Stimulated activated naive CD8-positive, alpha-beta T cell treated with anti-CD3 and anti-CD28 coated beads, Interleukin-15, Interleukin-2, amounts not matched to agents 100 ng/mL and 50 ng/mL, for 24 hours (primary cell): ENCODE measurements at regions not wholly inside any gene's neighbourhood (a gene's known extent, or its start where the extent isn't known, plus 50 kb on each side); places are given as distances from the start of the nearest gene placed in this dataset.

ENCODE experiments used
- H3K27ac Mint-ChIP-seq: one replicate; pipeline ENCODE4 v1.8.0; 2021; ENCODE audit warnings: mild to moderate bottlenecking, mixed read lengths
- H3K27me3 Mint-ChIP-seq: one replicate; pipeline ENCODE4 v1.8.0; 2021; ENCODE audit warnings: mixed read lengths
- H3K36me3 Mint-ChIP-seq: one replicate; pipeline ENCODE4 v1.8.0; 2021; ENCODE audit warnings: low read depth, mixed read lengths
- H3K4me1 Mint-ChIP-seq: one replicate; pipeline ENCODE4 v1.8.0; 2021; ENCODE audit warnings: low read depth, mixed read lengths
- H3K4me3 Mint-ChIP-seq: one replicate; pipeline ENCODE4 v1.8.0; 2021; ENCODE audit warnings: mild to moderate bottlenecking, mixed read lengths
- H3K9me3 Mint-ChIP-seq: one replicate; pipeline ENCODE4 v1.8.0; 2021; ENCODE audit warnings: mixed read lengths

DNA sequence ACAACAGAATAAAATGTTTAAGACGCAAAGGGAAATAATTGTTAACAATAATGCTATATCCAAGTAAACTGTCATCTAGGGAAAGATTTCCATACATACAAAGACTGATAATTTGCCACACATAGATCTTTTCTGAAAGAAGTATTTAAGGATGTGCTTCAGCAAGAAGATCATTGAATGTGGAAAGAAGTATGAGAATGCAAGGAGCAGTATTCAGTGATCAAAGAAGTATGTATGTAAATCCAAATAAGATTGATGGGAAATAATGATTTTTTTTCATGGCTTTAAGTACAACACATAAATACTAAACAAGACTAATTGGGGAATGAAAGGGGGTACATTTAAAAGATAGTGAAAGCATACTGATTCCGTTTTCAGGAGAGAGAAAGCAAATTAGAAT is 410.4 kb upstream of the HS6ST1 start:
- Mint-ChIP-seq H3K4me3 (no peak overlapping the region), H3K36me3 (no peaks in the 10 kb centered on the region), H3K27me3 (peaks cover 14% of the 10 kb centered on the region), H3K9me3 (peaks cover 5% of the 10 kb centered on the region), H3K4me1 (peaks cover 12% of the 10 kb centered on the region), H3K27ac (no peak overlapping the region)

DNA sequence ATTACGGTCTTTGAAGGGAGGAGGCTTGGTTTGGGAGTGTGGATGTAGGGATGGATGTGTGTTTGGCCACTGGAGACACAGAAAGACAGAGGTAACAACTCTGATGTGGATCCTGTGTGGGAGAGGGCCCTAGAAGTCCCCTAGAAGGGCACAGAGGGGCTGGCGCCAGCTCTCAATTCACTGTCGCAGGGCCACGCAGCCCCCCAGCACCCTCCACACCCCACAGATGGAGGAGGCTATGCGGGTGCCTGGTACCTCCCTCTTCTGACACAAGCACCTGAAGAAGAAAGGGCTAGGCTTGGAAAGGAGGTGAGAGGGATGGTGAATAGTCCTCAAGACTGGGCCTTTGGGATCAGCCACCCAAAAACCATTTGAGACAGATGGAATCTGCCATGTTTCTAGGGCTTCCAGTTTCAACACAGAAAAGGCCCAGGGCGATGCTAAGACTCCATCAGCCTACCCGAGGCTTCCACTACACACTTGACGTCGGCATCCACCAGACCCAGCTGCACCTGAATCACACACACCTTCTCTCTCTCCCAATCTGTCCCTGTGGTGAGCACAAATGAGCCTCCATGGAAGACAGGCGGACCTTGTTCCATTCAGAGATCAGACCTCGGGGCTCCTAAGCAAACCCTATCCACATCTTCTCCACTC is 413.5 kb upstream of the HS6ST1 start:
- no peaks in the 10 kb centered on the region for H3K36me3 Mint-ChIP-seq
- peaks cover 5% of the 10 kb centered on the region for H3K9me3 Mint-ChIP-seq
- peaks cover 21% of the 10 kb centered on the region for H3K4me1 Mint-ChIP-seq
- H3K4me3 Mint-ChIP-seq: no peak overlapping the region
- peaks cover 24% of the 10 kb centered on the region for H3K27me3 Mint-ChIP-seq
- no peak overlapping the region for H3K27ac Mint-ChIP-seq

DNA sequence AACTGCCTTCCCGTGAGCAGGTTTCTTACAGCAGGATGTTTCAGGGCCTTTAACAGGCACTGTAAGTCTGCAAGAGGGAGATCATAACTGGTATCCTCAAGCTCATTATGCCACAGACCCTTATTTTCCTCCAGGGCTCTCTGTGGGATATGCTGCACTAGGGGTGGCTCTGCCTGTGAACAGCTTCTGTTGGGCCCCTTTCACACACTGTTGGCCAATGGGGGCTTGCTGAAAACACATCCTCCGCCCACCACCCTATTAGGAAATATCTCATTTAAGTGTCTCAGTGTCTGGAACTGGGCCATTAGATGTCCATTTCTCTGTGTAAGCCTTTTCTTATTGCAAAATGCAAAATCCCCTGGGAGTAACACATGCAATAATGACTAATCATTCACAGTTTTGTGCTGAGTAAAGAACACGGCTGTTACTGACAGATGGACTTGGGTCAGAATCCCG is 414.3 kb upstream of the HS6ST1 start:
- peaks cover 24% of the 10 kb centered on the region for H3K27me3 Mint-ChIP-seq
- peaks cover 5% of the 10 kb centered on the region for H3K9me3 Mint-ChIP-seq
- H3K27ac Mint-ChIP-seq: no peak overlapping the region
- H3K4me1 Mint-ChIP-seq: peaks cover 12% of the 10 kb centered on the region
- H3K4me3 Mint-ChIP-seq: no peak overlapping the region
- no peaks in the 10 kb centered on the region for H3K36me3 Mint-ChIP-seq

GRCh38 chr2:128733450-128733849 is 414.8 kb upstream of the HS6ST1 start:
- H3K4me1 Mint-ChIP-seq: peaks cover 10% of the 10 kb centered on the region
- peaks cover 5% of the 10 kb centered on the region for H3K9me3 Mint-ChIP-seq
- no peaks in the 10 kb centered on the region for H3K36me3 Mint-ChIP-seq
- no peak overlapping the region for H3K27ac Mint-ChIP-seq
- no peak overlapping the region for H3K4me3 Mint-ChIP-seq
- H3K27me3 Mint-ChIP-seq: peaks cover 24% of the 10 kb centered on the region

DNA sequence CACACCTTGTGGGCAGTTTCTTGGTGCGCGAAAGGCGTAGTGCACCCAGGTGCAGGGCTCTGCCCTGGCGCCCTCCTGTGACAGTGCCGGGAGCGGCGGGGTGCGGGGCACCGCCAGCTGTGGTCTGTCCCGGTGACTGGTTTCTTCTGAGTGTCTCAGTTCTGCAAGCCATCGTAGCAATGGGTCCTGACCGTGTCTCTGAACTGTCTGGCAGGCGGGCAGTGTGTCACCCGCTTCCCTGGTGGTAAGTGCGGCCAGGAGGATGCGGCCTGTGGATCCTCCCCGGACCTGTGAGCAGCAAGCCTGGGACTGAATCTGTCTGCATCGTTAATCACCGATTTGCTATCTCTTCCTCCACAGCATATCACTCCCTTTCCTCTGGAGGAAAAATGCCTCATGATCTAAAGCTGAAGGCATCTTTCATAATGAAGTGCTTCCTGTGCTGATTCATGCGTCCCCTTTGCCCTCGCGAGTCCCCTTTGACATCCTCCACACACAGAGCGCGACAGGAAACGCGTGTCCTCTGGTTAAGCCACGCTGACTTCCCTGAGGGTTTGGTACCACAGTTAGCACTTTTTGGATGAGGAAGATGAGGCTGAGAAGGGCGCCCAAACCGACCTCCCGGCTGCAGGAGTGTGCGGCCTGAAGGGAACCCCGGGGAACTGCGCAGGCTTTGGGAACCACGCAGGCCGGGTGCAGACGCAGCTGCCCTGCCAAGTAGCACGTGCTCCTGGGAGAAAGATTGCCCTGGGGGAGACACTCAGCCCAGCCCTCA is 416.0 kb upstream of the HS6ST1 start:
- no peaks in the 10 kb centered on the region for H3K9me3 Mint-ChIP-seq
- no peaks in the 10 kb centered on the region for H3K36me3 Mint-ChIP-seq
- H3K4me1 Mint-ChIP-seq: peaks cover 10% of the 10 kb centered on the region
- no peak overlapping the region for H3K4me3 Mint-ChIP-seq
- H3K27ac Mint-ChIP-seq: peak overlapping the region; percentile 49
- H3K27me3 Mint-ChIP-seq: peaks cover 24% of the 10 kb centered on the region

GRCh38 chr2:128735296-128735960 is 416.8 kb upstream of the HS6ST1 start:
- H3K4me1 Mint-ChIP-seq: peaks cover 10% of the 10 kb centered on the region
- no peaks in the 10 kb centered on the region for H3K36me3 Mint-ChIP-seq
- no peaks in the 10 kb centered on the region for H3K9me3 Mint-ChIP-seq
- H3K27ac Mint-ChIP-seq: no peak overlapping the region
- H3K4me3 Mint-ChIP-seq: no peak overlapping the region
- H3K27me3 Mint-ChIP-seq: peaks cover 24% of the 10 kb centered on the region

DNA sequence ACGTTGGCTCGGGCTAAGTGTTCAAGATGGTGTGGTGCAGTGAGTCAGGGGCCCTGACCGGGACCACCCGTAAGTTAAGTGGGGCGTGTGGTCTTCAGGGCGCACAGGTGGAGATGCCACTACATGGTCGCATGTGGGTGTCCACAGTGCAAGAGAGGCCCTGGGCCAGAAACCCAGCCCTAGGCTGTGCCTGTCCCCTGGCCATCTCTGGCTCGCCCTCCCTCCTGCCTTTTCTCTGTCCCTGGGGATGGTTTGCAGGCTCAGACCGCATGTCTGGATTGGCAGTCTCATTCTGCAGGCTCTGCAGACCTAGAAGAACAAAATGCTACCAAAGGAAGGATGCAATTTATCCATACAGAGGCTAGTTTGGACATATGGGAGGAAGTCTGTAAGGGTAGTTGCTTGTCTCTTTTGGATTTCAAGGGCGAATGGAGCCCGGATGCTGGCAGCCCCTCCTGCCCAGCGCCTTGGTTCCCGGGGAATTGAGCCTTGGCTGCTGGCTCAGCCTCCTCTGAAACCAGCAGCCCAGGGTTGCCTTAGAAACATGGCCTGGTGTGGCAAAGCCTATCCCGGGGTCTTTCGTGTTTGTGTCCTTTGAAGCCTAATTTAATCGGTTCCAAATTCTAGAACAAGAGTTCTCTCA is 417.5 kb upstream of the HS6ST1 start:
- Mint-ChIP-seq H3K9me3 (no peaks in the 10 kb centered on the region), H3K36me3 (no peaks in the 10 kb centered on the region), H3K4me3 (peak overlapping the region; percentile 39), H3K27me3 (peaks cover 29% of the 10 kb centered on the region), H3K4me1 (peaks cover 10% of the 10 kb centered on the region), H3K27ac (no peak overlapping the region)

DNA sequence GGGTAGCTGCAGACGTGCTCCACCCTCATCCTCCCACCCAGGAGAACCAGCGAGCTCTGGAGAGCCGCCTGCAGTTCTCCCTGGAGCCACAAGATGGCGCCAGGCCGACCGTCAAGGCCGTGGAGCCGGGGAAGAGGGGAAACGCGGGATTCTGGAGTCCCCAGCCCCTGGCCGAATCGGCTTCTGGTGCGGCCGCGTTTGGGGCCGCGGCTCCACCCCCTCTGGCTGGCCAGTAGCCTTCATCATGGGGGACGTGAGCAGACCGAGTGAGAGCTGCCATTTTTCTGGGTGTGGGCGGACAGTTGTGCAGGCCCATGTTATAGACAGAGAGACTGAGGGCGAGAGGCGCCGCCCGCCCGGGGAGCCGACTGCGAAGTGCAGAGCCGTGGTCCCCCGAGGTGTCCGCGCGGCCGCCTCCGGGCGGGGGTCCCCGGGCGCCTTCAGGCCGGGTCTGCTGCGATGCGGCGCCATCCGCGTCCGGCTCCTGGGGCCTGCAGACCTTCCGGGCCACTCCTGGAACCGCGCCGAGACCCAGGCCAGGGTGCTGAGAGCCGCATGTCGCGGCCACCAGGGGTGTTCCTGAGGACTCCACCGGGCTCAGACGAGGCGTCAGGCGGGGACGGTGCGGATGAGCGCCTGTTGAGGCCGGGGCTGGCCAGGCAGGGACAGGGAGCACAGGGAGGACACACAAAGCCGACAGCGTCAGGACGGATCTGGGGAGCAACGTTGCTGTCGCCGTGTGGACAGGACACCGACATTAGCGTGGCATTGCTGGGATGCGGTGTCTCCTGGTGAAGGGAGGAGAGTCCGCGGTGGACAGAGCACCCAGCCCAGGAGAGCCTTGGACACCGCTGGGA is 418.2 kb upstream of the HS6ST1 start:
- no peaks in the 10 kb centered on the region for H3K36me3 Mint-ChIP-seq
- peak overlapping the region; percentile 39 for H3K4me3 Mint-ChIP-seq
- no peak overlapping the region for H3K27ac Mint-ChIP-seq
- peaks cover 29% of the 10 kb centered on the region for H3K27me3 Mint-ChIP-seq
- H3K9me3 Mint-ChIP-seq: no peaks in the 10 kb centered on the region
- H3K4me1 Mint-ChIP-seq: peaks cover 10% of the 10 kb centered on the region

GRCh38 chr2:128737546-128737826 is 418.8 kb upstream of the HS6ST1 start:
- H3K4me1 Mint-ChIP-seq: peaks cover 10% of the 10 kb centered on the region
- peaks cover 27% of the 10 kb centered on the region for H3K27me3 Mint-ChIP-seq
- H3K36me3 Mint-ChIP-seq: no peaks in the 10 kb centered on the region
- H3K4me3 Mint-ChIP-seq: no peak overlapping the region
- no peaks in the 10 kb centered on the region for H3K9me3 Mint-ChIP-seq
- no peak overlapping the region for H3K27ac Mint-ChIP-seq

DNA sequence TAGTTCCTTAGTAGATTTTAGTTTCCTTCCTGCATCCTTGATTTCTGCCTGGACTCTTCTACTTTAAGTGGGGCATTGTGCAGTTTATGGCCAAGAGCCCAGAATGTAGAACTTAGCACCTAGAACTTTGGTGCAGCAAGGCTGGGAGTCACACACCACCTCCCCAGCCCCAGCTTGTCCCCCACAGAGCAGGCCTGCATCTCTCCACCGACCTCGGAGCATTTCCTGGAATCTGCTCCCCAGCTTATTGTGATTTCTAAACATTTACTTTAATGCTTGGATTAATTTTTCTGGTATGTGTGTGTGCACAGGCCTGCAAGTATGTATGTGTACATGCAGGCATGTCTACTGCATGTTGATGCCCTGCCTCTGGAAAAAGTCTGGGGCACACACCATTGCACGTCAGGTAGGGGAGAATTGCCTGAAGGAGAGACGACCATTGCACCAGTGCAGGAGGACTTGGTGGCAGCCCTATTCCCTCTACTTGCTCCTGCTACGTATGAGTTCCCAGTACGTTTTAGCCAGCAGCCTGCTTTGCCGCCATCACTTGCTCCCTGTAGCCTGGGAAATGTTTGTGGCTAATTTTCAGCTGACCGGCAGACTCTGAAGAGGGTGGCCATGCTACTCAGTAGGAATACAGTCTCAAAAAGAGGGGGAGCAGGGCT is 419.9 kb upstream of the HS6ST1 start:
- peaks cover 18% of the 10 kb centered on the region for H3K27me3 Mint-ChIP-seq
- no peaks in the 10 kb centered on the region for H3K36me3 Mint-ChIP-seq
- no peak overlapping the region for H3K4me3 Mint-ChIP-seq
- H3K4me1 Mint-ChIP-seq: peaks cover 10% of the 10 kb centered on the region
- H3K9me3 Mint-ChIP-seq: no peaks in the 10 kb centered on the region
- no peak overlapping the region for H3K27ac Mint-ChIP-seq

DNA sequence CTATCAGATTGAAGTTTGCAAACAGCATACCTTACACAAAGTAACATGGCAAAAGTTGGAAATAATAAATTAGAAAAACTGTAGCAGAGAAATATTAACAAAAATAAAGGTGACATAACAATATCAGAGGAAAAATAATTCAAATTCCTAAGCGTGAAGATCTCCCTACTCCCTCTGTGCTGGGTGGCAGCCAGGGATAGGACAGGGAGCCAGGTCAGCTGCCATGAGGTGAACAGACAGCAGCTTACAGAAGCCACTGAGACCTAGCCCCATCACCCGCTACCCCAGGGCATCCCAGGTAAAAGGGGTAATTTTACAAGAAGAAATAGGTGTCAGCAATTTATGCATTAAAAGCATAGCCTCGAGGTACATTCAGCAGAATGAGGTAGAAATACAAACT is 423.8 kb upstream of the HS6ST1 start:
- Mint-ChIP-seq H3K4me3 (no peak overlapping the region), H3K9me3 (no peaks in the 10 kb centered on the region), H3K27me3 (peaks cover 5% of the 10 kb centered on the region), H3K27ac (no peak overlapping the region), H3K36me3 (no peaks in the 10 kb centered on the region), H3K4me1 (no peaks in the 10 kb centered on the region)

GRCh38 chr2:128745946-128746345 is 427.3 kb upstream of the HS6ST1 start:
- no peaks in the 10 kb centered on the region for H3K9me3 Mint-ChIP-seq
- H3K36me3 Mint-ChIP-seq: no peaks in the 10 kb centered on the region
- H3K27ac Mint-ChIP-seq: no peak overlapping the region
- H3K4me1 Mint-ChIP-seq: no peaks in the 10 kb centered on the region
- H3K27me3 Mint-ChIP-seq: peaks cover 1% of the 10 kb centered on the region
- no peak overlapping the region for H3K4me3 Mint-ChIP-seq

- H3K4me3 Mint-ChIP-seq: no peak overlapping the region
- H3K36me3 Mint-ChIP-seq: no peaks in the 10 kb centered on the region
- H3K27me3 Mint-ChIP-seq: no peaks in the 10 kb centered on the region
- H3K27ac Mint-ChIP-seq: no peak overlapping the region
- H3K4me1 Mint-ChIP-seq: no peaks in the 10 kb centered on the region
- no peaks in the 10 kb centered on the region for H3K9me3 Mint-ChIP-seq
Observed at GRCh38 chr2:128746356-128746755, 427.7 kb upstream of the HS6ST1 start.

DNA sequence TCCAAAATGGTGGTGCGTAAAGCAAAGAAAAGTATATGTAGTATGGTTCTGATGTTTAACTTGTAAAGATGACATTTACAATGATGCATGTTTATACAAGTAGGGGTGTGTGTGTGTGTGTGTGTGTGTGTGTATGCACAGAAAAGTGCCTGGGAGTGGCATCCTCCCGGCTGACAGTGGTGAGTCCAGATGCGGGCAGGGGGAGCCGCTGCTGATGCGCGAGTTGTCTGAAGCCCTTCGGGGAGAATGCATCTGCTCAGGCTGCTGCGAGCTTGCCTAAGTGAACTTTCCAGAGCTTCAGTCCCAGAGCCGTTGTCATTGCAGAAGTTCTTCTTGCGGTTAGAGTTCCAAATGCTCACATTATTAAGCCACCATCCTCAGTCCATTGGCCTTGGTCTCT is 429.7 kb upstream of the HS6ST1 start:
- Mint-ChIP-seq H3K36me3 (no peaks in the 10 kb centered on the region), H3K27ac (no peak overlapping the region), H3K27me3 (no peaks in the 10 kb centered on the region), H3K4me1 (no peaks in the 10 kb centered on the region), H3K4me3 (no peak overlapping the region), H3K9me3 (no peaks in the 10 kb centered on the region)
